Upper lobe of right lung (tissue), 1 donor: ENCODE measurements at regions not wholly inside any gene's neighbourhood (a gene's known extent, or its start where the extent isn't known, plus 50 kb on each side); places are given as distances from the start of the nearest gene placed in this dataset.
A peak's percentile ranks its signal among the peaks of the same experiment; 100 is the strongest.

Experiments used
- ATAC-seq: fragments of 200-7000 bp; cut with Tn5 transposase; one replicate; pipeline ENCODE4 v1.9.1; 2020; ENCODE audit warnings: mild to moderate bottlenecking, moderate library complexity
- DNase-seq: peaks from one replicate; pipeline ENCODE4 v3.0.0-alpha.2; 2020
- H3K27ac ChIP-seq: fragments of 200-600 bp; one replicate; pipeline ENCODE4 v1.8.0; 2022
- H3K27me3 ChIP-seq: fragments of 200-600 bp; one replicate; pipeline ENCODE4 v1.8.0; 2022; ENCODE audit warnings: mild to moderate bottlenecking
- H3K36me3 ChIP-seq: fragments of 200-600 bp; one replicate; pipeline ENCODE4 v1.8.0; 2022
- H3K4me1 ChIP-seq: fragments of 200-600 bp; one replicate; pipeline ENCODE4 v1.8.0; 2022
- H3K4me3 ChIP-seq: fragments of 200-600 bp; one replicate; pipeline ENCODE4 v1.8.0; 2022; ENCODE audit warnings: mild to moderate bottlenecking
- H3K9me3 ChIP-seq: fragments of 200-600 bp; one replicate; pipeline ENCODE4 v1.8.0; 2022
- CTCF ChIP-seq: fragments of 200-600 bp; IDR thresholded peaks from one replicate; pipeline ENCODE4 v1.8.0; 2022; ENCODE audit warnings: antibody characterized with exemption
- intact Hi-C: fragments of 100-400 bp; cut with DNase I; formaldehyde crosslinking; loops from one replicate; pipeline ENCODE4 v1.11.0; 2022
- donor health status: DM: no; HTN: yes; CAD: no; lungs with severe emphysema.

GRCh38 chr21:28633839-28634555, 358.7 kb downstream of the LTN1 start:
- H3K27me3 ChIP-seq, result no peaks in the 10 kb centered on the region
- H3K9me3 ChIP-seq, result no peaks in the 10 kb centered on the region
- H3K4me3 ChIP-seq, result no peak overlapping the region
- peak overlapping the region; percentile 75 for H3K27ac ChIP-seq
- H3K36me3 ChIP-seq, result no peaks in the 10 kb centered on the region
- DNase-seq (no peak), ATAC-seq (peak; percentile 53)
- H3K4me1 ChIP-seq, result peaks cover 20% of the 10 kb centered on the region
- no peak for TF ChIP-seq CTCF
- intact Hi-C loops, result no loop called here

GRCh38 chr21:28632755-28633408, 359.8 kb downstream of the LTN1 start:
- DNase-seq (no peak), ATAC-seq (no peak)
- TF ChIP-seq CTCF, result no peak
- intact Hi-C loops, result no loop called here
- H3K36me3 ChIP-seq, result no peaks in the 10 kb centered on the region
- H3K27me3 ChIP-seq, result no peaks in the 10 kb centered on the region
- H3K9me3 ChIP-seq, result no peaks in the 10 kb centered on the region
- peaks cover 20% of the 10 kb centered on the region for H3K4me1 ChIP-seq
- H3K4me3 ChIP-seq, result no peak overlapping the region
- H3K27ac ChIP-seq, result peak overlapping the region; percentile 75

- Histone ChIP-seq H3K4me3 (no peak overlapping the region), H3K36me3 (no peaks in the 10 kb centered on the region), H3K4me1 (no peaks in the 10 kb centered on the region), H3K27ac (no peak overlapping the region), H3K27me3 (no peaks in the 10 kb centered on the region), H3K9me3 (no peaks in the 10 kb centered on the region)
- no peak for DNase-seq
- no peak for TF ChIP-seq CTCF
- intact Hi-C loops, result no loop called here
- ATAC-seq, result no peak
Measured at GRCh38 chr21:28627691-28628090, 365.0 kb downstream of the LTN1 start.

GRCh38 chr21:28627261-28627660, 365.4 kb downstream of the LTN1 start:
- Histone ChIP-seq H3K4me1 (no peaks in the 10 kb centered on the region), H3K9me3 (no peaks in the 10 kb centered on the region), H3K36me3 (no peaks in the 10 kb centered on the region), H3K27me3 (no peaks in the 10 kb centered on the region), H3K27ac (no peak overlapping the region), H3K4me3 (no peak overlapping the region)
- DNase-seq, result no peak
- intact Hi-C loops, result no loop called here
- ATAC-seq, result no peak
- no peak for TF ChIP-seq CTCF

- no peak overlapping the region for H3K4me3 ChIP-seq
- no peak overlapping the region for H3K27ac ChIP-seq
- no peaks in the 10 kb centered on the region for H3K36me3 ChIP-seq
- TF ChIP-seq CTCF, result no peak
- no peak for ATAC-seq
- no peak for DNase-seq
- intact Hi-C loops, result no loop called here
- H3K4me1 ChIP-seq, result no peaks in the 10 kb centered on the region
- no peaks in the 10 kb centered on the region for H3K9me3 ChIP-seq
- no peaks in the 10 kb centered on the region for H3K27me3 ChIP-seq
Measured at GRCh38 chr21:28624626-28625025, 368.1 kb downstream of the LTN1 start.
